Ishikawa (cell line): ENCODE measurements at regions not wholly inside any gene's neighbourhood (a gene's known extent, or its start where the extent isn't known, plus 50 kb on each side); places are given as distances from the start of the nearest gene placed in this dataset.

Experiments
- CEBPB ChIP-seq: IDR thresholded peaks from 2 replicates; pipeline ENCODE4 v1.6.1; 2012
- CREB1 ChIP-seq: IDR thresholded peaks from 2 replicates; pipeline ENCODE4 v1.6.1; 2012; ENCODE audit warnings: low read depth
- EGR1 ChIP-seq: IDR thresholded peaks from 2 replicates; pipeline ENCODE4 v1.6.1; 2012
- EP300 ChIP-seq: IDR thresholded peaks from 2 replicates; pipeline ENCODE4 v1.6.1; 2012; ENCODE audit warnings: borderline replicate concordance
- FOXM1 ChIP-seq: IDR thresholded peaks from 2 replicates; pipeline ENCODE4 v1.6.1; 2012; ENCODE audit warnings: low read depth, borderline replicate concordance
- NFIC ChIP-seq: IDR thresholded peaks from 2 replicates; pipeline ENCODE4 v1.6.1; 2012
- RAD21 ChIP-seq: IDR thresholded peaks from 2 replicates; pipeline ENCODE4 v1.6.1; 2012; ENCODE audit warnings: low read depth
- TAF1 ChIP-seq: IDR thresholded peaks from 2 replicates; pipeline ENCODE4 v1.6.1; 2012; ENCODE audit warnings: low read depth, mild to moderate bottlenecking
- TCF12 ChIP-seq: IDR thresholded peaks from 2 replicates; pipeline ENCODE4 v1.6.1; 2012; ENCODE audit warnings: low read depth
- TEAD4 ChIP-seq: IDR thresholded peaks from 2 replicates; pipeline ENCODE4 v1.6.1; 2012
- YY1 ChIP-seq: IDR thresholded peaks from 2 replicates; pipeline ENCODE4 v1.6.1; 2012; ENCODE audit warnings: low read depth
- ZBTB7A ChIP-seq: IDR thresholded peaks from 2 replicates; pipeline ENCODE4 v1.6.1; 2012; ENCODE audit warnings: low read depth
- TF ChIP-seq, protein P1 (sequence below): IDR thresholded peaks from 2 replicates; pipeline ENCODE4 v1.6.1; 2012
- TF ChIP-seq, protein P2 (sequence below): IDR thresholded peaks from 2 replicates; pipeline ENCODE4 v1.6.1; 2012
- TF ChIP-seq, protein P3 (sequence below): IDR thresholded peaks from 2 replicates; pipeline ENCODE4 v1.6.1; 2012; ENCODE audit warnings: low read depth, mild to moderate bottlenecking

DNA sequence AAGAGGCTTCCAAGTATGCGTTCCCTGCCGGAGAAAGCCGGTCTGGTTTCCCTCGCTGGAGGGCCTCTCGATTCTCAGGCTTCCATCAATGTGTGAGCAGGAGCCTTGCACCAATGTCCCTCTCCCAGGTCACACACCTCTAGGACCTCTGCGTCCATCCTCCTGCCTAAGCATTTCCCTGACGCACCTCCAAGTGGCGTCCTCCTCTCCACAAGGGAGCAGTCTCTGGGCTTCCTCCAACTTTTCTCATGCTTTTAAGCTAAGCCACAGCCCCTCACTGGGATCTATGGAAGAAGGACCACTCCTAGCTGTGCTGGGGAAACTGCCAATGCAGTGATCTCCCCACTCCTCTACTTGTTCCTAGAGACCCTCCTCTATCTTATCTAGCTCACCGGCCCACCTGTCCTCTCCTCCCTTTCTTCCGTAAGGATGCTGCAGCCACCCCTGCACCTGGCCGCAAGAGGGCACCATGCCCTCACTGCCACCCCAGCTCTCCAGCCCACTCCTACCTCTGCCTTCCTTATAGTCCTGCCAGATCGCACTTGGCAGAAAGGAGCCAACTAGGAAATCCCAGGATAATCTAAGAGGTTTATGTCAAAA, 258.7 kb downstream of the LRFN2 start:
- TF ChIP-seq EP300 (no peak), RAD21 (peak; percentile 90)

DNA sequence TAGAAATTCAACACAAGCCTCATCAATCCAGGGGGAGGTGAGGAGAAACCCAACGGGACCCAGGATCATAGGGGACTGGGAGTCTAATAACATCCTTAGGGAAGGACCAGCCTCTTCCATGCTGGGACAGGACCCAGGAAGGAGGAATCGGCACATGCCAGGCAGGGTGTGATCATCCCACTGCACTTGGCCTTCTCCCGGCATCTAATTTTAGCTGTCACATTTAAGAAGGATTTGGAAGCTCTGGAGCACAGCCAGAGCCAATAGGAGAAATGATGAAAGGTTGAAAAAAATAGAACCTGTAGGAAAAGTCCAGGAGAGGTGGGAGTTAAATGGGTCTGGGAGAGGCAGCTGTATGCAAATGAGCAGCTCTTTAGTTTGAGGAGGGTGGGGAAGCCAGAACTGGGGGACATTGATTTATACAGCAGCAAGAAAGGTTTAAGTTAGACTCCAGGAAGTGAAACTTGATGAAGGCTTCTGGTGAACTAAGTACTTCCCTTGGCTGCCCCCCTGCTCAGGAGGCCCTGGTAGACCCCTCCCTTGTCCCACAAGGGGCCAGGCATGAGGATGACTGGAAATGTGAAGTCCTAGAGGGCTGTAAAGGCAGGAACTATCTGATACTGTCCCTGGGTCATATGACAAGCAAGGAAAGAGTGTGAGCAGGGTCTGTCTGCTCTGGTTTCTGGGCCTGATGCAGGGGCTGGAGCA, 260.3 kb downstream of the LRFN2 start:
- TF ChIP-seq TAF1 (no peak), NFIC (no peak), FOXM1 (no peak), TEAD4 (no peak)
- TF ChIP-seq, protein P1, sequence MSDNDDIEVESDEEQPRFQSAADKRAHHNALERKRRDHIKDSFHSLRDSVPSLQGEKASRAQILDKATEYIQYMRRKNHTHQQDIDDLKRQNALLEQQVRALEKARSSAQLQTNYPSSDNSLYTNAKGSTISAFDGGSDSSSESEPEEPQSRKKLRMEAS = no peak
- TF ChIP-seq, protein P2, sequence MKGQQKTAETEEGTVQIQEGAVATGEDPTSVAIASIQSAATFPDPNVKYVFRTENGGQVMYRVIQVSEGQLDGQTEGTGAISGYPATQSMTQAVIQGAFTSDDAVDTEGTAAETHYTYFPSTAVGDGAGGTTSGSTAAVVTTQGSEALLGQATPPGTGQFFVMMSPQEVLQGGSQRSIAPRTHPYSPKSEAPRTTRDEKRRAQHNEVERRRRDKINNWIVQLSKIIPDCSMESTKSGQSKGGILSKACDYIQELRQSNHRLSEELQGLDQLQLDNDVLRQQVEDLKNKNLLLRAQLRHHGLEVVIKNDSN = no peak

DNA sequence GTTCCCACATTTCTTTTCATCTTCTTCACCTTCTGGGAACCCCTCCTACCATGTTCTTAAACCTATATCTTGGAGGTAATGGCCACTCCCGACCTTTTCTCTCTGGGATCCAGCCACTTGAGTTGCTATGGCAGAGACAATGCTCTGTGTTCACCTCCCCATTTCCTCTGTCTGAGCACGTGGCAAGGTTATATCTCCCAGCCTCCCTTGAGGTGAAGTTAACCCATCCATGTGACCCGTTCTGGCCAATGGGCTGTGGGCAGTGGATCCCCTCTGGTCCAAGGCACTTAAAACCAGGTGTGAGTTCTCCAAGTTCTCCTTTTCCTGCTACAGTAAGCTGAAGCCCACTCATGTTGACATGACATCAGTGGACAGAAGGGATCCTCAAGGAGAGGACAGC, 261.4 kb downstream of the LRFN2 start:
- no peak for TF ChIP-seq EGR1
- TF ChIP-seq, protein P2 = 0 out of 2 replicates have a peak, but pooled peaks have one; percentile 8

DNA sequence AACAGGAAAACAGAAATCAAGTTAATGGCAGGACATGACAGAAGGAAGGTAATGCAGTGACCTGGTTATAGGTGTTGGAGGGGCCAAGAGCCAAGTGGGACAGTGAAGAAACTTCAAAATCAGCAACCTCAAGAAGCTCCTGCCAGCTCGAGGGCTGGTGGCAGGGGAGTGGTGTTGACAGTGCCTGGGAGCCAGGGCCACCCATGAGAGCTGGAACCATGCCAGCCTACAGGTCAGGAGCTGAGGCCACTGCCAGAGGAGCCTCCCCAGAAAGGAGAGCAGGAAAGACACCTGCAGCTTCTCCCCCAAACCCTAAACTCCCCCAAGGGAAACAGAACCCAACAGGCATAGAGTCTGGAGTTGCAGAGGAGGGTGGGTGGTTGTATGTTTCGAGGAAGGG, 262.1 kb downstream of the LRFN2 start:
- TF ChIP-seq TCF12 = no peak
- TF ChIP-seq EGR1 = no peak
- TF ChIP-seq EP300 = no peak
- no peak for TF ChIP-seq TAF1
- TF ChIP-seq, protein P3, sequence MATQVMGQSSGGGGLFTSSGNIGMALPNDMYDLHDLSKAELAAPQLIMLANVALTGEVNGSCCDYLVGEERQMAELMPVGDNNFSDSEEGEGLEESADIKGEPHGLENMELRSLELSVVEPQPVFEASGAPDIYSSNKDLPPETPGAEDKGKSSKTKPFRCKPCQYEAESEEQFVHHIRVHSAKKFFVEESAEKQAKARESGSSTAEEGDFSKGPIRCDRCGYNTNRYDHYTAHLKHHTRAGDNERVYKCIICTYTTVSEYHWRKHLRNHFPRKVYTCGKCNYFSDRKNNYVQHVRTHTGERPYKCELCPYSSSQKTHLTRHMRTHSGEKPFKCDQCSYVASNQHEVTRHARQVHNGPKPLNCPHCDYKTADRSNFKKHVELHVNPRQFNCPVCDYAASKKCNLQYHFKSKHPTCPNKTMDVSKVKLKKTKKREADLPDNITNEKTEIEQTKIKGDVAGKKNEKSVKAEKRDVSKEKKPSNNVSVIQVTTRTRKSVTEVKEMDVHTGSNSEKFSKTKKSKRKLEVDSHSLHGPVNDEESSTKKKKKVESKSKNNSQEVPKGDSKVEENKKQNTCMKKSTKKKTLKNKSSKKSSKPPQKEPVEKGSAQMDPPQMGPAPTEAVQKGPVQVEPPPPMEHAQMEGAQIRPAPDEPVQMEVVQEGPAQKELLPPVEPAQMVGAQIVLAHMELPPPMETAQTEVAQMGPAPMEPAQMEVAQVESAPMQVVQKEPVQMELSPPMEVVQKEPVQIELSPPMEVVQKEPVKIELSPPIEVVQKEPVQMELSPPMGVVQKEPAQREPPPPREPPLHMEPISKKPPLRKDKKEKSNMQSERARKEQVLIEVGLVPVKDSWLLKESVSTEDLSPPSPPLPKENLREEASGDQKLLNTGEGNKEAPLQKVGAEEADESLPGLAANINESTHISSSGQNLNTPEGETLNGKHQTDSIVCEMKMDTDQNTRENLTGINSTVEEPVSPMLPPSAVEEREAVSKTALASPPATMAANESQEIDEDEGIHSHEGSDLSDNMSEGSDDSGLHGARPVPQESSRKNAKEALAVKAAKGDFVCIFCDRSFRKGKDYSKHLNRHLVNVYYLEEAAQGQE = no peak
- TF ChIP-seq CREB1 = no peak
- no peak for TF ChIP-seq YY1
- TF ChIP-seq, protein P2 = no peak
- TF ChIP-seq, protein P1 = no peak
- TF ChIP-seq ZBTB7A = no peak
- TF ChIP-seq CEBPB = no peak
- no peak for TF ChIP-seq TEAD4
- TF ChIP-seq RAD21 = no peak

DNA sequence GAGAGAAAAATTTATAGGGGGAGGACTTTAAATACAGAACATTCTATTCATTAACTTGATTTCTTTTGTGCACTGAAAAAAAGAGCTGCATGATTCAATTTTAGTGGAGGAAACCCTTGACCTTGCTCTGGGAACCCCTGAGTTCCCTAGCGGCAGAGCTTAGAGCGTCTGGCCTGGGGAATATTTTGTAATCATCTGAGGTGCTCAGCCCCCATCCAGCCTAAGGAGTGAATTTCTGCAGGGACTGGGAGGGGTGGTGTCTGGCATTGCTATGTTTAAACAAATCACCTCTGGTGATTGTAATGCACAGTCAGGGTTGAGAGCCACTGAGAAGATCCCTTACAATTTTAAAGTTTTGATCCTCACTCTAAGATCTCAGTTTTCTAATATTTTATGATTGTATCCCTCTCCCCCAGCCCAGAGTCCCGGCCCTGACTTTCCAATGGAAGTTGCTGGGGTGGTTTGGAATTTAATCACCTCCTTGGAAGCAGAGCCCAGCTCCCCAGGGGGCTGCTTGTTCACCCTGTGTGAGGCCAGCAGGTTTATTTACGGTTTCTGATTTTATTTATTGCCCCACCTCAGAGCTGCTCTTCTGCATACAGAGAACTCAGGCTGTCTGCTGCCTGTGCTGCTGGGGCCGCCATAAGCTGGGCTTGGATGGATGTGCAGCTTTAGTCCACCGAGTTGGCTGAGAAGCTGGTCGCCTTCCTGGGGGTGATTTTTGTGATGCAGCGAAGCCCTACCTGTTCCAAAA, 263.1 kb downstream of the LRFN2 start:
- TF ChIP-seq CEBPB (no peak), FOXM1 (no peak), YY1 (no peak), RAD21 (no peak), EGR1 (no peak), TEAD4 (no peak), CREB1 (no peak), EP300 (no peak), TCF12 (no peak), NFIC (no peak), ZBTB7A (no peak), TAF1 (no peak)
- TF ChIP-seq, protein P1 = no peak
- TF ChIP-seq, protein P2 = no peak
- TF ChIP-seq, protein P3 = no peak
